Small intestine (tissue), 7 donors: ENCODE measurements at regions not wholly inside any gene's neighbourhood (a gene's known extent, or its start where the extent isn't known, plus 50 kb on each side); places are given as distances from the start of the nearest gene placed in this dataset.

ENCODE experiments used
- DNase-seq, 2 donors: peaks; one replicate each; pipeline versions ENCODE4 v3.0.0 to v3.0.0-alpha.2; 2013
- FAIRE-seq: peaks from 2 replicates; lab custom pipeline; 2012; peaks lifted over from hg19 to GRCh38; lab: Jason Lieb, UNC
- H3K27ac ChIP-seq, 3 donors: one replicate each; pipeline ENCODE4 v1.5.1; 2013; ENCODE audit warnings: low read length in 2 of 3, mild to moderate bottlenecking in 2 of 3, control low read depth in 1 of 3, inconsistent platforms in 1 of 3, low read depth in 1 of 3, moderate library complexity in 1 of 3
- H3K27me3 ChIP-seq, 3 donors: one replicate each; pipeline ENCODE4 v1.6.1; 2013; ENCODE audit warnings: low read length in 3 of 3, inconsistent platforms in 1 of 3; ENCODE audit not compliant: control insufficient read depth in 3 of 3, insufficient read depth in 3 of 3
- H3K36me3 ChIP-seq, 3 donors: one replicate each; pipeline ENCODE4 v1.6.1; 2013; ENCODE audit warnings: low read length in 3 of 3, inconsistent platforms in 1 of 3, low read depth in 1 of 3, mild to moderate bottlenecking in 1 of 3, moderate library complexity in 1 of 3; ENCODE audit not compliant: control insufficient read depth in 3 of 3, insufficient read depth in 2 of 3
- H3K4me1 ChIP-seq, 3 donors: one replicate each; pipeline ENCODE4 v1.6.1; 2013; ENCODE audit warnings: low read length in 2 of 3, inconsistent platforms in 1 of 3, low read depth in 1 of 3, mild to moderate bottlenecking in 1 of 3, moderate library complexity in 1 of 3; ENCODE audit not compliant: control insufficient read depth in 3 of 3, insufficient read depth in 2 of 3
- H3K4me3 ChIP-seq, 3 donors: one replicate each; pipeline ENCODE4 v1.5.1; 2013; ENCODE audit warnings: low read length in 3 of 3, control low read depth in 1 of 3, inconsistent platforms in 1 of 3, low read depth in 1 of 3, mild to moderate bottlenecking in 1 of 3, moderate library complexity in 1 of 3
- H3K9me3 ChIP-seq, 2 donors: one replicate each; pipeline ENCODE4 v1.6.1; 2013; ENCODE audit warnings: low read depth in 1 of 2, low read length in 1 of 2; ENCODE audit not compliant: control insufficient read depth in 2 of 2, insufficient read depth in 1 of 2
- WGBS, 3 donors: extraction: QIAGEN DNeasy Blood & Tissue Kit; methylation state at CpG; one replicate each; pipeline ENCODE4 v1.1.7; 2013; 5-methylcytosine and 5-hydroxymethylcytosine counted together
- donor health status: healthy with polysubstance abuse.
- donor health status: control.
- donor health status: control.
- donor health status: Bipolar disorder and iron deficiency.
- donor health status: healthy.

DNA sequence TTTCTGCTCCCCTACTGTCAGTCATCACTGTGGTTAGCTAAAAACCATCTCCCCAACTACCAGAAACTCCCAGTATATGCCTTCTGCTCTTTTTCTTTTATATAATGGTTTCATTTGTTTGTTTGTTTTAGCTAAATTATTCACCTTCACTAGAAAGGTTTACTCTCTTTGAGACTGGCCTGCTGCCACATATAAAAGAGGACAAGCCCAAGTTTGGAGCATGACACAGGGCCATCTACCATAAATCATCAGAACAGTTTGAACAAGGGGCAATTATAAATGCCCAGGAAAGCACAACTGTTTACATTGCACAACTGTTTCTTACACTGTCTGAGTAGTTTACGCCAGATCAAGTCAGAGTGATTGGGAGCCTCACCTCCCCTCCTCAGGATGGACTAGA is 471.0 kb upstream of the PIK3C3 start:
- no peaks in the 10 kb centered on the region for H3K36me3 ChIP-seq
- no peaks in the 10 kb centered on the region for H3K9me3 ChIP-seq
- 69 to 89% (median 79%) methylated on average over 1 of the region's 1 CpG for WGBS, 3 donors
- DNase-seq (no peak), FAIRE-seq (no peak)
- H3K27me3 ChIP-seq = no peaks in the 10 kb centered on the region
- no peak overlapping the region for H3K27ac ChIP-seq
- H3K4me1 ChIP-seq = no peaks in the 10 kb centered on the region
- H3K4me3 ChIP-seq = no peak overlapping the region

DNA sequence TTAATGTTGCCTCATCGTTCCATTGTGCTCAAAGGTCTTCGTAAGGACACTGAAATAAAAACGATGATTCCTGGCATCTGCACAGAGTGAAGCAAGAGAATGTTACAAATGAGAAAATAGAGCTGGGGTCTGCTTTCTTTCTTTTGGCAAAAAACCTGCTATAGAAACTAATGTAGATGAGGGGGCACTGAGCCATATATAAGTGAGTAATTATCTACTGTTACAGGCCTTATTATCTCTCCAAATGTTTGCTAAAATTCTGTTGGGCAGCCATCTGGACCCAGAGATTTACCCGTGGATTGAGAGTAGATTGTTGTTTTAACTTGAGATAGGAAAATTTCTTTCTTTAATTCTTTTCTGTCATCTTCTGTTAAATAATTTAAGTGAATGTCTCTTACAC is 472.5 kb upstream of the PIK3C3 start:
- Histone ChIP-seq H3K36me3 (no peaks in the 10 kb centered on the region), H3K27ac (no peak overlapping the region), H3K4me1 (no peaks in the 10 kb centered on the region), H3K27me3 (no peaks in the 10 kb centered on the region), H3K9me3 (no peaks in the 10 kb centered on the region), H3K4me3 (no peak overlapping the region)
- FAIRE-seq (no peak), DNase-seq (no peak)
- WGBS, 3 donors = 65 to 73% (median 69%) methylated on average over 4 of the region's 4 CpGs

DNA sequence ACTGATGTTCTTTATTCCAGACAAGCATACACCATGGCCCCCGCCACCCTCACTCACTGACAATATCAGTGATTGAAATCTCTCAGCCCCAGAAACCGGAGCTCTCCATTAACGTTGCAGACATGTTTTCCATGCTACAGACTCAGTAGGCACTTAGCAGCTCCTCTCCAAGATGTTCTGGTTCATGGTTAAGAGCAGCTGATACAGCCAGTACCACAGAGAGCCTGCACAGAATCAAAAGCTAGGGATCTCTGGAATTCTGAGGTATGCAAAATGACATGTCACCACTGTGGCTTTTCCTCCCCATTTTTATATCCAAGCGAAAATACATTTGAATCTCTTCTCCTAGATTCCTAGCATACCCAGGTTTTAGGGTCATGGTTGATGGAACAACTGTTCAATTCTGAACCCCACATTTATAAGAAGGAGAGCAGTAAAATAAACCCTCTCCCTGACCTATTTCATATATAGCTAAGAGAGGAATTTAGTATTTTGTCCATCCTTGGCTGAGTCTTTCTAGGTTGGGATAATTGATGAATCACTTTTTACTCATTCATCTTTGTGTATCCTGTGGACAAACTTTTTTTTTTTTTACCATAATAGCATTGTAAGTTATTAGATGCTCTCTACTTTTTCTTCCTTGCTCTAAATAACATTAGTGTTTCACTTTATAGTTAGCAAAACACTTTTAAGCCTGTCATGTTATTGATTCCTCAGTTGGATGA is 488.4 kb upstream of the PIK3C3 start:
- no peaks in the 10 kb centered on the region for H3K36me3 ChIP-seq

DNA sequence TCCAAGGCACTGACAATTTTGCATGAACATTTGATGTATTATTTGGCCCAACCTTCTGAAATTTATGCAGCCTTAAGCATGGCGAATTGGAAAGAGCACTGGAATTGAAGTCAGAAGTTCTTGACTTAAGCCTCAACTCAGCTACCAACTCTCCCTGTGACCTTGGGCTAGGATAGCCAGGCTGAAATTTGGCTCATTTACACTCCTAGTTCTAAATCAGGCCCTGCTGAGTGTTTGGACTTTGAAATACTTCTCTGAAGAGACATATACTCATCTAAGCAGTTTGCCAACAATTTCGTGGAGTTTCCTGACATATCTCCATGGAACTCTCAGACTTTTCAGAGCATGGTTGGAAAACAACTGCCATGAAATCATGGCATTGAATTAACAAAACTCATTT is 489.6 kb upstream of the PIK3C3 start:
- H3K36me3 ChIP-seq = no peaks in the 10 kb centered on the region
- no peaks in the 10 kb centered on the region for H3K27me3 ChIP-seq
- no peaks in the 10 kb centered on the region for H3K4me1 ChIP-seq
- no peak overlapping the region for H3K4me3 ChIP-seq
- 61 to 67% (median 63%) methylated on average over 2 of the region's 2 CpGs for WGBS, 3 donors
- no peaks in the 10 kb centered on the region for H3K9me3 ChIP-seq
- H3K27ac ChIP-seq = no peak overlapping the region
- DNase-seq = no peak
- FAIRE-seq = no peak

More for the DNA sequence above, 488.4 kb upstream of the PIK3C3 start:
- Histone ChIP-seq H3K9me3 (no peaks in the 10 kb centered on the region), H3K4me3 (no peak overlapping the region), H3K4me1 (no peaks in the 10 kb centered on the region), H3K27me3 (no peaks in the 10 kb centered on the region), H3K27ac (no peak overlapping the region)
- DNase-seq = no peak
- no peak for FAIRE-seq
- 73 to 79% (median 78%) methylated on average over 4 of the region's 4 CpGs for WGBS, 3 donors

DNA sequence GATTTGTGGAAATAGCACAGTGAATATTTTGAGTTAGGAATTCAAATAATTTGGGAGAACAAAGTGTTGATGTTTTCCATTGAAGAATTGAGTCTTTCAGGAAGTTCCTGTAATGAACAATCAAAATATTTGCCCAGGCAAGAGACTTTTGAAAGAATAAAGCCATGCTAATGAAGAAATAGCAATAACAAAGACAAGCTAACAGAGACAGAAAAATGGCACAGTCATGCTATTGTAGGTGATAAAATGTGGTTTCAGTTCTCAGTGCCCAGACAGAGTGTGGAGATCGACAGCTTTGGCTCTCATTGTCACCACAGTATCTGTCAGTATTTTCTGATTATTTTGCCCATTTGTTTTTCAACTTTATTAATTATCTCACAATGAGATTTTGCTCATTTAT is 490.8 kb upstream of the PIK3C3 start:
- FAIRE-seq (no peak), DNase-seq (no peak)
- 59 to 70% (median 62%) methylated on average over 1 of the region's 1 CpG for WGBS, 3 donors
- no peaks in the 10 kb centered on the region for H3K4me1 ChIP-seq
- H3K27me3 ChIP-seq = no peaks in the 10 kb centered on the region
- no peak overlapping the region for H3K4me3 ChIP-seq
- no peak overlapping the region for H3K27ac ChIP-seq
- no peaks in the 10 kb centered on the region for H3K36me3 ChIP-seq
- no peaks in the 10 kb centered on the region for H3K9me3 ChIP-seq

DNA sequence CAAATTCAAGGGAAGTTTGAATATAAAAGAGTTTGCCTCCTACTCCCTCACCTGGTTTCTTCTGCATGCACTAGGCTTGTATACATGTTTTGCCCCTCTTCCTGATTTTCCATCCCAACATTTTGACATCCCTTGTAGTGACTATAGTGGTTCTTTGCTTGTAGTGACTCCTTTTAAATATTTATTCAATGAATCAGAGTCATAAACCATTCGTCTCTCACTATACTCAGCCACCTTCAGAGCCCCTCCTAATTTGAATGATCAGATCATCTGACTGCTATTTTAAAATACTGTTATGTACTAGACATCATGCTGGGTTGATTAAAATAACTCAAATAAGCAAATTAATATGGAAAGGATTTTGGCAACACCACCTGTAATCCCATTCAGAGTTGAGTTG is 492.1 kb upstream of the PIK3C3 start:
- 5 to 53% (median 27%) methylated on average over 1 of the region's 1 CpG for WGBS, 3 donors
- H3K27ac ChIP-seq = no peak overlapping the region
- H3K4me1 ChIP-seq = no peaks in the 10 kb centered on the region
- FAIRE-seq (no peak), DNase-seq (no peak)
- no peaks in the 10 kb centered on the region for H3K9me3 ChIP-seq
- H3K4me3 ChIP-seq = no peak overlapping the region
- no peaks in the 10 kb centered on the region for H3K27me3 ChIP-seq
- no peaks in the 10 kb centered on the region for H3K36me3 ChIP-seq

DNA sequence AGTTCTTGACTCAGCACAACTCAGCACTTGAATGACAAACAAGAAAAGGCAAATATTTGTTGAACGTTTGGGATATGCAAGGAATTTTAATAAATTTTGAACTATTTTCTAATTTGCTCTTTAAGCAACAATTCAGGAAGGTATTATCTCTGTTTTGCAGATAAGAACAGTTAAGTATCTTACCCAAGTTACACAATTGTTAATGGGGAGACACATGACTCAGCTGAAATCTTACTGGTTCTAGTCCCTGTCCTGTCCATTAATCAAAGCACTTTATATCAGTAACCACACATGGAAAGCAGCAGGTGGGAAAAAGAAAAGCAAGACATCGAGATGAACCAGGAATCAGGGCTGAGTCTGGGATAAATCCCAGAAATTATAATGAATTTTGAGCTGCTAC is 493.9 kb upstream of the PIK3C3 start:
- Histone ChIP-seq H3K9me3 (no peaks in the 10 kb centered on the region), H3K36me3 (no peaks in the 10 kb centered on the region), H3K4me3 (no peak overlapping the region), H3K4me1 (no peaks in the 10 kb centered on the region), H3K27ac (no peak overlapping the region), H3K27me3 (no peaks in the 10 kb centered on the region)
- 20 to 52% (median 35%) methylated on average over 2 of the region's 2 CpGs for WGBS, 3 donors
- no peak for FAIRE-seq
- no peak for DNase-seq

DNA sequence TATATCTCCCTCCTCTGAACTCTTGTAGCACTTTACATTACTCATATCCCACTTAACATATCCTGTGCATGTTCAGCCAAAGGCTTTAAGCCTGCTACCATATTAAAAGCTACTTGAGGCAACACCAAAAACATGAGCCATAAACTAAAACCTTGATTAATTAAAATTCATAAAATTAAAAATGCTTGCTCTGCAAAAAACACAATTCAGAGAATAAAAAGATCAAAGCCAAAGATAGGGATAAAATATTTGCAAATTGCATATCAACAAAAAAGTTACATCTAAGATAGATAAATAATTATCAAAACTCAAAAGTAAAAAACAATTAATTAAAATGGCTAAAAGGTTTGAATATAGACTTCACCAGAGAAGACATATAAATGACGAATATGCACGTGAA is 495.4 kb upstream of the PIK3C3 start:
- Histone ChIP-seq H3K27ac (no peak overlapping the region), H3K9me3 (no peaks in the 10 kb centered on the region), H3K4me3 (no peak overlapping the region), H3K4me1 (no peaks in the 10 kb centered on the region), H3K27me3 (no peaks in the 10 kb centered on the region), H3K36me3 (no peaks in the 10 kb centered on the region)
- no peak for FAIRE-seq
- 83 to 91% (median 87%) methylated on average over 2 of the region's 2 CpGs for WGBS, 3 donors
- DNase-seq = no peak

DNA sequence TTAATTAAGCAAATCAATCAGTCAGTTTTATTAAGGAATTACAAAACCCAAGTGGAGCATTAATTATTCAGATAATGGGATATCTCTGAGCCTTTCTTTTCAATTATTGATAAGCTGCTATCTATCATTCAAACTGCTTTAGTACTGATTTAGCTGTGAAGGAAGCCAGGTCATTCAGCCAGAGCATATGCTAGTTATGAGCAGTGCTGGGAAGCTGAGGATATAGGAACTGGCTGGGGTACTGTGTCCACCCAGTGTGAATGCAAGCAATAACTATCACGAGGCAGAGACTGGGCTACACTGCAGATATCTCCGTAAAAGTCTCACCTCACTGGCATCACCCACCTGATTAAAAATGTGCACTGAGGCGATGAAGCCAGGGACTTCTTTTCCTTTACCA is 496.7 kb upstream of the PIK3C3 start:
- Histone ChIP-seq H3K4me3 (no peak overlapping the region), H3K27ac (no peak overlapping the region), H3K27me3 (no peaks in the 10 kb centered on the region), H3K36me3 (no peaks in the 10 kb centered on the region), H3K4me1 (no peaks in the 10 kb centered on the region), H3K9me3 (no peaks in the 10 kb centered on the region)
- WGBS, 3 donors = 72 to 85% (median 76%) methylated on average over 3 of the region's 3 CpGs
- FAIRE-seq (no peak), DNase-seq (no peak)
